IPS-18a (cell line): ENCODE measurements at regions not wholly inside any gene's neighbourhood (a gene's known extent, or its start where the extent isn't known, plus 50 kb on each side); places are given as distances from the start of the nearest gene placed in this dataset.
A peak's percentile ranks its signal among the peaks of the same experiment; 100 is the strongest.

Experiments used
- H3K27ac ChIP-seq: one replicate; pipeline ENCODE4 v1.5.1; 2013; ENCODE audit warnings: low read length
- H3K27me3 ChIP-seq: one replicate; pipeline ENCODE4 v1.6.1; 2013; ENCODE audit warnings: mild to moderate bottlenecking, low read length; ENCODE audit not compliant: control insufficient read depth, insufficient read depth
- H3K36me3 ChIP-seq: one replicate; pipeline ENCODE4 v1.6.1; 2013; ENCODE audit warnings: low read depth, low read length; ENCODE audit not compliant: control insufficient read depth
- H3K4me1 ChIP-seq: one replicate; pipeline ENCODE4 v1.6.1; 2013; ENCODE audit warnings: low read depth, low read length; ENCODE audit not compliant: control insufficient read depth
- H3K4me3 ChIP-seq: one replicate; pipeline ENCODE4 v1.5.1; 2013; ENCODE audit warnings: low read length
- H3K9ac ChIP-seq: one replicate; pipeline ENCODE4 v1.6.1; 2013; ENCODE audit warnings: mild to moderate bottlenecking, low read length, moderate library complexity
- H3K9me3 ChIP-seq: one replicate; pipeline ENCODE4 v1.6.1; 2013; ENCODE audit warnings: low read depth, low read length; ENCODE audit not compliant: control insufficient read depth

DNA sequence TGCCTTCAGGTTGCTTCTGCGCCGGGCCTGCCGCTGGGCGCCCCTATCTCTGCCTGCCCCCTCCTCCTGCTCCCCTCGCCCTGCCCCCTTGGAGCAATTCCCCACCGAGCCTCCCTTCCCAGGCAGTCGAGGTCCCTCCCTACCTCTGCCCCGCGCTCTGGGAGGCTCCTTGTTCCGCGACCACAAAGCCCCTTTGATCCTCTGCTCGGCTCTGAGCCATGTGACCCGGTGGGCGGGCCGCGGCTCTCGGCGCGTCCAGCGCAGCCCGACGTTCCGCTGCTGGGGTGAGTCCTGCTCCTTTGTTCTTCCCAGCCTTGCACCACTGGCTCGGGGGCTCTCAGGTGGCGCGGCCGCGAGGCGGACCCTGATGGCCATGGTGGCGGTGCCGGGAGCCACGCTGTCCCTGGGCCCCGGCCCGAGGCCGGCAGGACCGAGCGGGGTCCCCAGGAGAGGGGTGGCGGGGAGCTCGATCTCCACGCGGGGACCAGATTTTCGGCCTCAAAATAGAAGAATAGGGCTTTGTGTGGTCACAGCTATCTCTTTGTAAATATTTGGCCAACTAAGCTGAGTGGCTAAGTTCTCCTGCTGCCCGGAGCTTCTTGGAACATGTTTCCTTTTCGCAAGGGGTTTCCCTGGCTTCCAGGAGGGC, 310.6 kb downstream of the SEC14L1 start:
- peaks cover 48% of the 10 kb centered on the region for H3K4me1 ChIP-seq
- no peaks in the 10 kb centered on the region for H3K9me3 ChIP-seq
- no peaks in the 10 kb centered on the region for H3K27me3 ChIP-seq
- H3K27ac ChIP-seq, result peak overlapping the region; percentile 96
- peak overlapping the region; percentile 99 for H3K9ac ChIP-seq
- peak overlapping the region; percentile 95 for H3K4me3 ChIP-seq
- H3K36me3 ChIP-seq, result no peaks in the 10 kb centered on the region

GRCh38 chr17:77451894-77452852, 311.4 kb downstream of the SEC14L1 start:
- Histone ChIP-seq H3K4me3 (peak overlapping the region; percentile 95), H3K27ac (peak overlapping the region; percentile 96), H3K4me1 (peaks cover 48% of the 10 kb centered on the region), H3K9me3 (no peaks in the 10 kb centered on the region), H3K27me3 (no peaks in the 10 kb centered on the region), H3K9ac (peak overlapping the region; percentile 99), H3K36me3 (no peaks in the 10 kb centered on the region)

DNA sequence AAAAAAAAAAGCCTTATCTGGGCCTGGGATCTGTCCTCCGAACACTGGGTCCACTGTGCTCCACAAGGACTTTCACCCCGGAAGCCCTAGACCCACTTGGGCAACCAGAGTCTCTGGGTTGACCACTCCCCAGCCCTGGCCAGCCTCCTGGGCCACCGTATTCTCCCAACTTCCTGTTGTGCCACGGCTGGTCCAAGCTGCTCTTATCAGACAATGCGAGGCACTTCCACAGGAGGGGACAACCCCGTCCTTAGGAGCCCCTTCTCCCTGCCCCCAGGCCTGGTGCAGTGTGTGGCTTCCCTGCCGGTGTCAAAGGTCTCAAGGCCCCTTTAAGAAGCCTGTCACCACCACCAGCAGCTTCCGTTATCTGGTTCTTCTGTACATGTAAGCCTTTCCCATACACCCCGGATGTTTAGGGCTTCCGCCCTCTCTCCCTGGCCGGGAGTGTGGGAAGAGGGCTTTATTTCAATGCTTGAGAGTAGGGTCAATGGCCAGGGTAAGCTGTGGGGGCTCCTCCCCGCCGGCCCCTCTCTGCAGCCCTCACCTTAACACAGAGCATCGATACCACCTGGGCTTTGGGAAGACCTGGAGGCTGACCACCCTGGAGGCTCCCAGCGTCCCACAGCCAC, 313.0 kb downstream of the SEC14L1 start:
- Histone ChIP-seq H3K9me3 (no peaks in the 10 kb centered on the region), H3K4me3 (no peak overlapping the region), H3K27me3 (no peaks in the 10 kb centered on the region), H3K27ac (no peak overlapping the region), H3K9ac (no peak overlapping the region), H3K4me1 (peaks cover 48% of the 10 kb centered on the region), H3K36me3 (no peaks in the 10 kb centered on the region)

GRCh38 chr17:77454242-77455095, 313.7 kb downstream of the SEC14L1 start:
- no peak overlapping the region for H3K27ac ChIP-seq
- peaks cover 45% of the 10 kb centered on the region for H3K4me1 ChIP-seq
- no peak overlapping the region for H3K9ac ChIP-seq
- no peaks in the 10 kb centered on the region for H3K9me3 ChIP-seq
- H3K36me3 ChIP-seq, result no peaks in the 10 kb centered on the region
- no peaks in the 10 kb centered on the region for H3K27me3 ChIP-seq
- no peak overlapping the region for H3K4me3 ChIP-seq

DNA sequence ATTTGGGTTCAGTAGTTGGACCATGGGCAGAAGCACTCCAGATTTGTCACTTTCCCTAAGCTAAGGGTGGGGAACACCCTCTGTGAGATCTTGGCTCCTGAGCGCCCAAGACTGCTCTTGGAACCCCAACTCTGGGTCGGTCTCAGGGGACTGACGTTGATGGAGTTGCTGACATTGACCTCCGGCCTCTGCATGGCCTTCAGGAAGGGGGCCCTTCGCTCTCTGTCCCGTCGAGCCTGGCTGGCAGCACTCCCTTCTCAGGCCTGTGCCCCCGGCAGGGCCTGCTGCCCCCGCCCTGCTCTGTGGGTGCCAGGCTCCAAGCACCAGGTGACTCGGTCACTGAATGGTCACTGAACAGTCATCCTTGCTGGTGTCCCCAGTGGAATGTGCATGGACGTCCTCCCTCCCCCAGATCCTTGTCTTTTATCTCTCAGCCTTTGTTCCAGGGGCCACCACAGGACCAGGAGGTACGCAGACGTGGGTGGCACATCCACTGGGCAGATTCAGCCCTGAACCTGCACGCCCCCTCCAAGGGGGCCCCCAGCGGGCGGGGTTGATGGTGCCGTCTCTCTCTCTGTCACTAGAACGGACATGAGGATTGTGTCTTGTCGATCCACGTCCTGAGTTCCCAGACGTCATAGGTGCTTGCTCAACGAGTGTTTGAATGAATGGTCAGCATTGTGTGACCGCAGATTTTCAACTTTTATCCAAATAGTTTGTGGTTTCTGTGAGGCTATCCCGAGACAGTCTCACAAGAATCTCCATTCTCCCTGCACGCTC, 314.5 kb downstream of the SEC14L1 start:
- H3K4me1 ChIP-seq, result peaks cover 41% of the 10 kb centered on the region
- H3K4me3 ChIP-seq, result no peak overlapping the region
- H3K27ac ChIP-seq, result no peak overlapping the region
- no peaks in the 10 kb centered on the region for H3K36me3 ChIP-seq
- no peaks in the 10 kb centered on the region for H3K27me3 ChIP-seq
- H3K9me3 ChIP-seq, result no peaks in the 10 kb centered on the region
- no peak overlapping the region for H3K9ac ChIP-seq

- peaks cover 41% of the 10 kb centered on the region for H3K4me1 ChIP-seq
- H3K27me3 ChIP-seq, result no peaks in the 10 kb centered on the region
- H3K36me3 ChIP-seq, result no peaks in the 10 kb centered on the region
- H3K9ac ChIP-seq, result no peak overlapping the region
- H3K4me3 ChIP-seq, result no peak overlapping the region
- no peaks in the 10 kb centered on the region for H3K9me3 ChIP-seq
- H3K27ac ChIP-seq, result no peak overlapping the region
Measured at GRCh38 chr17:77455891-77456260, 315.1 kb downstream of the SEC14L1 start.

GRCh38 chr17:77456271-77456950, 315.6 kb downstream of the SEC14L1 start:
- no peak overlapping the region for H3K9ac ChIP-seq

DNA sequence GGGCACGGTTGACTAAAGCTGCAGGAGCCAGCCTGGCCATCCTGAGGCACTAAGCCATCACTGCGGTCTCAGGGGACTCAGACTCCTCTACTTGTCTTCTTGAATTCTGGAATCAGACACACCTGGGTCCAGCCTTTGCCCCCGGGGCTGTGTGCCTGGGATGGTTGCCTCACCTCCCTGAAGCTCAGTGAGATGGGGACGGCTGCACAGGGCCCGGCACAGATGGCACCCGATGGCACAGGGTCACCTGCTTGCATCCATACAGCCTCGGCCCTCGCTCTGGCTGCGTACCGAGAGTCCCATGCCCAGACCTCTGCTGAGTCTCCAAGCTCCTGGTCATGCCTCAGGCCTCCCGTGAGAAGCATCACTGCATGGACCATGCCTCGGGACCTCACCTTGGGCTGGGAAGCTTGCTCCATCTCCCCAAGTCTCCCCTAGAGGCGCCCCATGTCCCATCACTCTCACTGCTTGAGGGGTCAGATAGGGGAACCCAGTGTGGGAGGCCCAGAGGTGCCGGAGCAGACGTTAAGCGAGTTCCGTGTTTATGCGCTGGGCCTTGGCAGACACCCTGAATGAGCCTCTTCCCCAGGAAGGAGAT, 316.3 kb downstream of the SEC14L1 start:
- Histone ChIP-seq H3K27me3 (no peaks in the 10 kb centered on the region), H3K9me3 (no peaks in the 10 kb centered on the region), H3K36me3 (no peaks in the 10 kb centered on the region), H3K4me1 (peaks cover 43% of the 10 kb centered on the region), H3K4me3 (no peak overlapping the region), H3K9ac (no peak overlapping the region), H3K27ac (no peak overlapping the region)

More at GRCh38 chr17:77456271-77456950, 315.6 kb downstream of the SEC14L1 start:
- H3K9me3 ChIP-seq, result no peaks in the 10 kb centered on the region
- H3K27ac ChIP-seq, result no peak overlapping the region
- peaks cover 40% of the 10 kb centered on the region for H3K4me1 ChIP-seq
- H3K27me3 ChIP-seq, result no peaks in the 10 kb centered on the region
- H3K36me3 ChIP-seq, result no peaks in the 10 kb centered on the region
- no peak overlapping the region for H3K4me3 ChIP-seq

DNA sequence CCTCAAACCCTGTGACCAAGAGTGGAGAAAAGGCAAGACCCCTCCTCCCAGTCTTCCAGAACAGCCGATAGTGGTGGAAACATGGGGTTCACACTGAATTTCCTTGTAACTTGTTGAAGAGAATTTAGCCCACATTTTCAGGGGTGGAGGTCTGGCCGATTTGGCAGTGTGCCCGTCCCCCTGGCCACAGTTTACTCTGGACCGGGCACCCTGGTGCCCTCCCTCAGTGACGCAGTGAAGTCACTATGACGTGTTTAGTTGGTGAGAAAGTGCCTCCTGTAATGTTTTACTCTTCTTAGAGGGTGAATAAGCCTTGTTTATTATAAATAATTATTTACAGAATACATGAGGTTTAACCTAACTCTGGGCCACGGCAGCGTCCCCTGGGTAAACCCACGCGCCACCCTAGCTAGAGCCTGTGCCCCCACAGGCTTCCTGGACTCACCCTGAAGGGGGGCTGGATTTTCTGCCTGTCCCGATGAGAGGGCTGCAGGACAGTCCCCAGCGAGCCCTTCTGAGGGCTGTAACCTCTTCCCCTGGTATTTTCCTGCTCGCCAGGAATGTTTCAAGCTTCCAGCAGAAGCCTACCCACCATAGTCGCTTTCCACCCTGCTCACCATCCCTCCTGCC, 316.9 kb downstream of the SEC14L1 start:
- Histone ChIP-seq H3K4me3 (no peak overlapping the region), H3K36me3 (no peaks in the 10 kb centered on the region), H3K9me3 (no peaks in the 10 kb centered on the region), H3K9ac (no peak overlapping the region), H3K27me3 (no peaks in the 10 kb centered on the region), H3K4me1 (peaks cover 37% of the 10 kb centered on the region), H3K27ac (no peak overlapping the region)
